H1 (cell line): ENCODE measurements at regions not wholly inside any gene's neighbourhood (a gene's known extent, or its start where the extent isn't known, plus 50 kb on each side); places are given as distances from the start of the nearest gene placed in this dataset.

ENCODE experiments used
- CTCF ChIA-PET: fragments of 300-600 bp; sonication (Branson Sonifier 250); formaldehyde crosslinking; loops from one replicate; lab custom pipeline; 2021; ENCODE audit not compliant: partially characterized antibody; lab: Charles Lee
- POLR2A ChIA-PET: fragments of 300-600 bp; sonication (Branson Sonifier 250); formaldehyde crosslinking; loops from one replicate; lab custom pipeline; 2021; ENCODE audit warnings: inconsistent platforms; ENCODE audit not compliant: partially characterized antibody; lab: Charles Lee
- DNase-seq, 2 experiments: peaks; one replicate each; pipeline versions ENCODE4 v3.0.0 to v3.0.0-alpha.2; 2010 to 2022; ENCODE audit warnings: low spot score in 2 of 2, low read depth in 1 of 2, mixed read lengths in 1 of 2
- FAIRE-seq: peaks from 2 replicates; lab custom pipeline; 2011; peaks lifted over from hg19 to GRCh38; lab: Jason Lieb, UNC
- H2AFZ ChIP-seq: 2 replicates; pipeline ENCODE4 v1.8.1; 2012; ENCODE audit warnings: low read length, inconsistent platforms
- H2AK5ac ChIP-seq: 2 replicates; pipeline ENCODE4 v1.6.1; 2013; ENCODE audit warnings: low read depth, low read length
- H2BK120ac ChIP-seq: replicated peaks from 2 replicates; pipeline ENCODE3; 2013; ENCODE audit warnings: low read depth, low read length, inconsistent platforms
- H2BK12ac ChIP-seq: 2 replicates; pipeline ENCODE4 v1.6.1; 2013; ENCODE audit warnings: low read depth, low read length
- H2BK15ac ChIP-seq: 2 replicates; pipeline ENCODE4 v1.6.1; 2013; ENCODE audit warnings: low read length
- H2BK20ac ChIP-seq: 2 replicates; pipeline ENCODE4 v1.6.1; 2013; ENCODE audit warnings: low read length
- H2BK5ac ChIP-seq: 2 replicates; pipeline ENCODE4 v1.6.1; 2013; ENCODE audit warnings: low read depth, low read length
- H3K14ac ChIP-seq: 2 replicates; pipeline ENCODE4 v1.6.1; 2013; ENCODE audit warnings: inconsistent platforms; ENCODE audit not compliant: insufficient read length
- H3K18ac ChIP-seq: 2 replicates; pipeline ENCODE4 v1.6.1; 2013; ENCODE audit warnings: low read length; ENCODE audit errors: extremely low read depth
- H3K23ac ChIP-seq: 2 replicates; pipeline ENCODE4 v1.6.1; 2013; ENCODE audit warnings: inconsistent platforms; ENCODE audit not compliant: insufficient read length
- H3K23me2 ChIP-seq: 2 replicates; pipeline ENCODE4 v1.6.1; 2013; ENCODE audit warnings: low read depth, low read length
- H3K27ac ChIP-seq: 2 replicates; pipeline ENCODE4 v1.6.1; 2011; ENCODE audit warnings: low read depth, low read length, inconsistent platforms
- H3K27me3 ChIP-seq, 4 experiments: replicated peaks in 1 of 4; 1 replicate in 1 of 4; 2 replicates in 3 of 4; pipeline versions ENCODE4 v1.6.1 to v1.8.1; 2011 to 2013; ENCODE audit warnings: low read length in 3 of 4, mild to moderate bottlenecking in 3 of 4, inconsistent platforms in 2 of 4, mixed read lengths in 2 of 4, moderate library complexity in 1 of 4; ENCODE audit not compliant: control insufficient read depth in 3 of 4, insufficient read depth in 3 of 4; ENCODE audit errors: extremely low read depth in 1 of 4
- H3K36me3 ChIP-seq, 4 experiments: 2 replicates each; pipeline versions ENCODE4 v1.6.1 to v1.8.1; 2011 to 2013; ENCODE audit warnings: mild to moderate bottlenecking in 4 of 4, low read length in 3 of 4, moderate library complexity in 2 of 4, control low read depth in 1 of 4, inconsistent platforms in 1 of 4; ENCODE audit not compliant: insufficient read depth in 4 of 4, control insufficient read depth in 2 of 4
- H3K4ac ChIP-seq: replicated peaks from 2 replicates; pipeline ENCODE3; 2013; ENCODE audit warnings: low read length, low read depth, mixed read lengths, inconsistent platforms; ENCODE audit not compliant: insufficient read length
- H3K4me1 ChIP-seq, 4 experiments: replicated peaks in 1 of 4; 1 replicate in 1 of 4; 2 replicates in 3 of 4; pipeline versions ENCODE4 v1.6.1 to v1.8.1; 2011 to 2013; ENCODE audit warnings: low read length in 3 of 4, inconsistent platforms in 2 of 4, mixed read lengths in 1 of 4; ENCODE audit not compliant: insufficient read depth in 4 of 4, control insufficient read depth in 3 of 4
- H3K4me2 ChIP-seq, 2 experiments: 2 replicates each; pipeline versions ENCODE4 v1.6.1 to v1.8.1; 2011 to 2013; ENCODE audit warnings: low read depth in 2 of 2, low read length in 2 of 2, control low read depth in 1 of 2, inconsistent platforms in 1 of 2, mild to moderate bottlenecking in 1 of 2; ENCODE audit not compliant: insufficient read depth in 1 of 2
- H3K4me3 ChIP-seq, 4 experiments: fragments of 200-600, 300-600 bp in 1 of 4; sonication (generic), shearing (Covaris generic), sonication (Bioruptor Twin) in 1 of 4; 2 replicates each; pipeline versions ENCODE4 v1.5.1 to v1.8.1; 2011 to 2016; ENCODE audit warnings: low read length in 4 of 4, low read depth in 3 of 4, control low read depth in 2 of 4, inconsistent platforms in 2 of 4, mild to moderate bottlenecking in 2 of 4, mixed read lengths in 1 of 4, moderate library complexity in 1 of 4; ENCODE audit not compliant: insufficient read depth in 2 of 4; ENCODE audit errors: extremely low read depth in 1 of 4
- H3K56ac ChIP-seq: replicated peaks from 2 replicates; pipeline ENCODE3; 2013; ENCODE audit warnings: low read depth, mild to moderate bottlenecking, mixed read lengths, low read length, inconsistent platforms; ENCODE audit not compliant: insufficient read length
- H3K79me1 ChIP-seq: 2 replicates; pipeline ENCODE4 v1.6.1; 2013; ENCODE audit warnings: low read depth, low read length, control low read depth
- H3K79me2 ChIP-seq, 2 experiments: 2 replicates each; pipeline versions ENCODE4 v1.6.1 to v1.8.1; 2012 to 2013; ENCODE audit warnings: low read length in 2 of 2, mild to moderate bottlenecking in 2 of 2, inconsistent platforms in 1 of 2; ENCODE audit not compliant: insufficient read depth in 2 of 2, control insufficient read depth in 1 of 2
- H3K9ac ChIP-seq, 4 experiments: replicated peaks in 1 of 4; 1 replicate in 1 of 4; 2 replicates in 3 of 4; pipeline versions ENCODE4 v1.6.1 to v1.8.1; 2011 to 2013; ENCODE audit warnings: low read depth in 3 of 4, low read length in 3 of 4, control low read depth in 2 of 4, mild to moderate bottlenecking in 2 of 4, moderate library complexity in 2 of 4, inconsistent platforms in 1 of 4; ENCODE audit errors: extremely low read depth in 1 of 4
- H3K9me3 ChIP-seq, 2 experiments: 2 replicates each; pipeline versions ENCODE4 v1.6.1 to v1.8.1; 2012 to 2013; ENCODE audit warnings: mild to moderate bottlenecking in 2 of 2, moderate library complexity in 2 of 2, control low read depth in 1 of 2, inconsistent platforms in 1 of 2, low read depth in 1 of 2, low read length in 1 of 2, mixed read lengths in 1 of 2; ENCODE audit not compliant: insufficient read depth in 2 of 2
- H4K20me1 ChIP-seq, 2 experiments: replicated peaks in 1 of 2; 2 replicates each; pipeline versions ENCODE3 to v1.8.1; 2011 to 2013; ENCODE audit warnings: inconsistent platforms in 2 of 2, low read length in 2 of 2, mild to moderate bottlenecking in 1 of 2; ENCODE audit not compliant: insufficient read depth in 2 of 2, control insufficient read depth in 1 of 2
- H4K5ac ChIP-seq: 2 replicates; pipeline ENCODE4 v1.6.1; 2013; ENCODE audit warnings: low read length, low read depth, mixed read lengths, inconsistent platforms; ENCODE audit not compliant: insufficient read length
- H4K8ac ChIP-seq: 2 replicates; pipeline ENCODE4 v1.8.0; 2013; ENCODE audit warnings: mild to moderate bottlenecking, moderate library complexity, low read length, inconsistent platforms; ENCODE audit not compliant: insufficient read depth; ENCODE audit errors: extremely low read depth
- H4K91ac ChIP-seq: replicated peaks from 2 replicates; pipeline ENCODE3; 2013; ENCODE audit warnings: low read length, mixed read lengths, inconsistent platforms; ENCODE audit not compliant: insufficient read length
- CHD2 ChIP-seq: IDR thresholded peaks from 2 replicates; pipeline ENCODE4 v1.6.1; 2012; ENCODE audit warnings: low read length, improper control_type of control experiment
- GTF2F1 ChIP-seq: IDR thresholded peaks from 2 replicates; pipeline ENCODE4 v1.6.1; 2012; ENCODE audit warnings: low read depth, low read length, improper control_type of control experiment, borderline replicate concordance
- RFX5 ChIP-seq: IDR thresholded peaks from 2 replicates; pipeline ENCODE4 v1.6.1; 2011; ENCODE audit warnings: low read depth, low read length, improper control_type of control experiment, borderline replicate concordance
- SAP30 ChIP-seq: fragments of 300-600 bp; sonication (generic); IDR thresholded peaks from 2 replicates; pipeline ENCODE4 v1.7.1; 2012; ENCODE audit warnings: low read length, moderate library complexity, mild to moderate bottlenecking, inconsistent platforms; ENCODE audit not compliant: insufficient read depth, insufficient replicate concordance
- WGBS, 2 experiments: shearing (Covaris generic) in 1 of 2; methylation state at CpG; one replicate each; pipeline versions ENCODE4 v1.1.6 to v1.1.7; 2013 to 2015; ENCODE audit warnings: low lambda C conversion rate in 2 of 2, mixed read lengths in 2 of 2, inconsistent platforms in 1 of 2, low coverage in 1 of 2, missing lambda C conversion rate in 1 of 2; ENCODE audit not compliant: insufficient replicate concordance in 2 of 2, insufficient coverage in 1 of 2, insufficient read length in 1 of 2; ENCODE audit errors: extremely low coverage in 1 of 2, missing lambda C conversion rate in 1 of 2; 5-methylcytosine and 5-hydroxymethylcytosine counted together

DNA sequence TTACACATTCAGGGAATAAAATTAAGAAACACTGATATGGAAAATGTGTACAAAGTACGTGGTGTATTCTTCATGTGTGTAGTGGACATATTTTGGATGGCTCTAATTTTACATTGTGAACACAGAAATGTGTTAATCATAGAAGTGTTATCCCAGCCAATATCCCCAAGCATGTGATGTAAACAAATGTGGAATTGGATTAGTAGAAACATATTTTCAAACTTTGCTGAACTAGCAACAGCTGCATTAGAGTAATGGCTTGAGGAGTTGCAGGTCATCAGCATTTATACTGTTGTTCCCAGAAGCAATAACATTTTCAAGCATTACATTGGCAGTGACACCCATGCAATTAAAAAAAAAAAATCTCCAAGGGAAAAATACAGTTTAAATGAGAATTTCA, 600.6 kb downstream of the SLITRK1 start:
- Histone ChIP-seq H3K9ac (no peak overlapping the region), H3K4me3 (no peak overlapping the region), H2BK120ac (no peak overlapping the region), H3K23ac (no peak overlapping the region), H3K56ac (no peak overlapping the region), H3K4me2 (no peak overlapping the region), H2BK20ac (no peak overlapping the region), H3K14ac (no peak overlapping the region), H3K27ac (no peak overlapping the region), H3K79me2 (no peaks in the 10 kb centered on the region), H4K20me1 (no peaks in the 10 kb centered on the region), H3K18ac (no peak overlapping the region), H3K27me3 (no peaks in the 10 kb centered on the region), H2BK15ac (no peak overlapping the region), H2BK5ac (no peak overlapping the region), H4K91ac (no peak overlapping the region), H4K8ac (no peak overlapping the region), H3K79me1 (no peaks in the 10 kb centered on the region), H2AK5ac (no peak overlapping the region), H4K5ac (no peak overlapping the region), H3K4me1 (peaks cover 0 to 1% (median under 1%) of the 10 kb centered on the region in 4 experiments; a peak in 2 of 7 replicates), H3K4ac (no peak overlapping the region), H2BK12ac (no peak overlapping the region), H3K36me3 (no peaks in the 10 kb centered on the region), H2AFZ (no peak overlapping the region), H3K9me3 (no peaks in the 10 kb centered on the region), H3K23me2 (no peaks in the 10 kb centered on the region)
- 100% methylated on average over 1 of the region's 1 CpG; no CpG with 5 or more reads in 1 of the 2 experiments for WGBS, 2 experiments
- FAIRE-seq (no peak), DNase-seq (no peak)
- POLR2A ChIA-PET = no interaction called here
- CTCF ChIA-PET = no interaction called here
- TF ChIP-seq SAP30 (no peak), GTF2F1 (no peak), RFX5 (no peak), CHD2 (no peak)
